Erythroblast (primary cell): ENCODE measurements at regions not wholly inside any gene's neighbourhood (a gene's known extent, or its start where the extent isn't known, plus 50 kb on each side); places are given as distances from the start of the nearest gene placed in this dataset.

Experiments
- GATA1 ChIP-seq: IDR thresholded peaks from 2 replicates; pipeline ENCODE4 v1.6.1; 2011; ENCODE audit warnings: low read depth, mild to moderate bottlenecking, control low read depth, low read length, moderate library complexity
- POLR2A ChIP-seq: IDR thresholded peaks from 2 replicates; pipeline ENCODE4 v1.6.1; 2011; ENCODE audit warnings: mild to moderate bottlenecking, low read length

GRCh38 chr4:129394635-129395034 is 298.7 kb downstream of the C4orf33 start:
- no peak for TF ChIP-seq POLR2A
- TF ChIP-seq GATA1: no peak
